H9 (cell line): ENCODE measurements at regions not wholly inside any gene's neighbourhood (a gene's known extent, or its start where the extent isn't known, plus 50 kb on each side); places are given as distances from the start of the nearest gene placed in this dataset.

Source experiments
- DNase-seq: peaks from one replicate; pipeline ENCODE4 v3.0.0-alpha.2; 2017
- H2AFZ ChIP-seq: one replicate; pipeline ENCODE4 v1.6.1; 2013; ENCODE audit warnings: mild to moderate bottlenecking, low read length, control low read depth, moderate library complexity
- H2AK5ac ChIP-seq: 2 replicates; pipeline ENCODE4 v1.6.1; 2013; ENCODE audit warnings: low read length, control low read depth, mixed read lengths; ENCODE audit not compliant: insufficient read length
- H2BK120ac ChIP-seq: one replicate; pipeline ENCODE4 v1.6.1; 2013; ENCODE audit warnings: low read depth, mild to moderate bottlenecking, low read length, control low read depth, inconsistent platforms; ENCODE audit not compliant: poor library complexity, severe bottlenecking
- H2BK12ac ChIP-seq: 2 replicates; pipeline ENCODE4 v1.6.1; 2013; ENCODE audit warnings: low read length, control low read depth, mixed read lengths, low read depth; ENCODE audit not compliant: insufficient read length
- H2BK15ac ChIP-seq: 2 replicates; pipeline ENCODE4 v1.6.1; 2013; ENCODE audit warnings: low read depth, low read length, control low read depth
- H2BK20ac ChIP-seq: one replicate; pipeline ENCODE4 v1.6.1; 2013; ENCODE audit warnings: low read depth, mild to moderate bottlenecking, low read length, control low read depth, inconsistent platforms; ENCODE audit not compliant: poor library complexity, severe bottlenecking
- H2BK5ac ChIP-seq: 2 replicates; pipeline ENCODE4 v1.6.1; 2013; ENCODE audit warnings: low read length, control low read depth, mixed read lengths; ENCODE audit not compliant: insufficient read length
- H3K14ac ChIP-seq: 2 replicates; pipeline ENCODE4 v1.6.1; 2013; ENCODE audit warnings: low read length, control low read depth; ENCODE audit not compliant: insufficient read depth
- H3K18ac ChIP-seq: 2 replicates; pipeline ENCODE4 v1.6.1; 2013; ENCODE audit warnings: low read depth, mild to moderate bottlenecking, mixed read lengths, low read length, control low read depth; ENCODE audit not compliant: insufficient read length
- H3K23ac ChIP-seq: 2 replicates; pipeline ENCODE4 v1.6.1; 2013; ENCODE audit warnings: low read length, control low read depth, mixed read lengths, low read depth; ENCODE audit not compliant: insufficient read length
- H3K23me2 ChIP-seq: 2 replicates; pipeline ENCODE4 v1.6.1; 2013; ENCODE audit warnings: low read depth, mild to moderate bottlenecking, mixed read lengths, low read length, control low read depth; ENCODE audit not compliant: insufficient read length, poor library complexity, severe bottlenecking
- H3K27ac ChIP-seq: 2 replicates; pipeline ENCODE4 v1.5.1; 2013; ENCODE audit warnings: low read length, control low read depth, mixed read lengths, low read depth; ENCODE audit not compliant: insufficient read length
- H3K27me3 ChIP-seq: 2 replicates; pipeline ENCODE4 v1.6.1; 2013; ENCODE audit warnings: low read length, control low read depth, inconsistent platforms; ENCODE audit not compliant: insufficient read depth
- H3K4ac ChIP-seq: 2 replicates; pipeline ENCODE4 v1.6.1; 2013; ENCODE audit warnings: low read depth, mild to moderate bottlenecking, control low read depth, inconsistent platforms, low read length, moderate library complexity
- H3K4me1 ChIP-seq: 2 replicates; pipeline ENCODE4 v1.6.1; 2013; ENCODE audit warnings: low read length, control low read depth, inconsistent platforms; ENCODE audit not compliant: insufficient read depth
- H3K4me2 ChIP-seq: 2 replicates; pipeline ENCODE4 v1.6.1; 2013; ENCODE audit warnings: low read length, control low read depth, mixed read lengths; ENCODE audit not compliant: insufficient read length, insufficient read depth
- H3K56ac ChIP-seq: 2 replicates; pipeline ENCODE4 v1.6.1; 2013; ENCODE audit warnings: low read depth, mild to moderate bottlenecking, mixed read lengths, low read length, control low read depth; ENCODE audit not compliant: insufficient read length
- H3K79me1 ChIP-seq: 2 replicates; pipeline ENCODE4 v1.6.1; 2013; ENCODE audit warnings: low read depth, mild to moderate bottlenecking, moderate library complexity, low read length, control low read depth, inconsistent platforms; ENCODE audit not compliant: insufficient read depth, poor library complexity, severe bottlenecking
- H3K79me2 ChIP-seq: 2 replicates; pipeline ENCODE4 v1.6.1; 2013; ENCODE audit warnings: low read length, control low read depth, inconsistent platforms; ENCODE audit not compliant: insufficient read depth
- H3K9ac ChIP-seq: 2 replicates; pipeline ENCODE4 v1.6.1; 2013; ENCODE audit warnings: low read length, control low read depth, mixed read lengths; ENCODE audit not compliant: insufficient read length; ENCODE audit errors: extremely low read depth
- H3K9me3 ChIP-seq: one replicate; pipeline ENCODE4 v1.6.1; 2013; ENCODE audit warnings: low read depth, low read length, inconsistent platforms; ENCODE audit not compliant: control insufficient read depth
- H3T11ph ChIP-seq: one replicate; pipeline ENCODE4 v1.6.1; 2013; ENCODE audit warnings: mild to moderate bottlenecking, low read length, control low read depth, inconsistent platforms
- H4K20me1 ChIP-seq: one replicate; pipeline ENCODE4 v1.6.1; 2013; ENCODE audit not compliant: control insufficient read depth, insufficient read length, insufficient read depth
- H4K5ac ChIP-seq: 2 replicates; pipeline ENCODE4 v1.6.1; 2013; ENCODE audit warnings: low read depth, mild to moderate bottlenecking, mixed read lengths, low read length, control low read depth; ENCODE audit not compliant: insufficient read length
- H4K8ac ChIP-seq: replicated peaks from 2 replicates; pipeline ENCODE4 v1.6.1; 2013; ENCODE audit warnings: low read length, control low read depth, mixed read lengths, low read depth; ENCODE audit not compliant: insufficient read length
- H4K91ac ChIP-seq: 2 replicates; pipeline ENCODE4 v1.6.1; 2013; ENCODE audit warnings: low read depth, mild to moderate bottlenecking, moderate library complexity, mixed read lengths, low read length, control low read depth; ENCODE audit not compliant: insufficient read length
- H3K27ac Mint-ChIP-seq, 3 experiments: 2 replicates in 2 of 3; 3 replicates in 1 of 3; pipeline ENCODE4 v1.8.0; 2020 to 2021; ENCODE audit warnings: mixed read lengths in 3 of 3, mild to moderate bottlenecking in 1 of 3, moderate library complexity in 1 of 3
- H3K27me3 Mint-ChIP-seq: 2 replicates; pipeline ENCODE4 v1.8.0; 2021; ENCODE audit warnings: low read depth, mild to moderate bottlenecking, moderate library complexity, mixed read lengths
- H3K36me3 Mint-ChIP-seq, 3 experiments: 2 replicates in 2 of 3; 3 replicates in 1 of 3; pipeline ENCODE4 v1.8.0; 2020 to 2021; ENCODE audit warnings: low read depth in 3 of 3, mixed read lengths in 3 of 3; ENCODE audit not compliant: insufficient read depth in 1 of 3
- H3K4me1 Mint-ChIP-seq, 2 experiments: 2 replicates each; pipeline ENCODE4 v1.8.0; 2020; ENCODE audit warnings: mixed read lengths in 2 of 2
- H3K4me3 Mint-ChIP-seq, 2 experiments: 2 replicates in 1 of 2; 3 replicates in 1 of 2; pipeline ENCODE4 v1.8.0; 2020 to 2021; ENCODE audit warnings: mild to moderate bottlenecking in 2 of 2, mixed read lengths in 2 of 2, moderate library complexity in 1 of 2
- H3K9me3 Mint-ChIP-seq, 2 experiments: 2 replicates in 1 of 2; 3 replicates in 1 of 2; pipeline ENCODE4 v1.8.0; 2020; ENCODE audit warnings: mild to moderate bottlenecking in 2 of 2, mixed read lengths in 2 of 2, moderate library complexity in 1 of 2
- WGBS: extraction: QIAGEN DNeasy Blood & Tissue Kit; methylation state at CpG from one replicate; pipeline ENCODE4 v1.1.7; 2013; ENCODE audit warnings: missing lambda C conversion rate, low lambda C conversion rate, mixed read lengths; ENCODE audit not compliant: insufficient read length; ENCODE audit errors: extremely low coverage; 5-methylcytosine and 5-hydroxymethylcytosine counted together
- TF ChIP-seq, protein P1 (sequence below): fragments of 200-600 bp; sonication (generic); conservative IDR thresholded peaks from 3 replicates; pipeline ENCODE4 v1.8.0; 2021; ENCODE audit warnings: antibody characterized with exemption, mild to moderate bottlenecking

DNA sequence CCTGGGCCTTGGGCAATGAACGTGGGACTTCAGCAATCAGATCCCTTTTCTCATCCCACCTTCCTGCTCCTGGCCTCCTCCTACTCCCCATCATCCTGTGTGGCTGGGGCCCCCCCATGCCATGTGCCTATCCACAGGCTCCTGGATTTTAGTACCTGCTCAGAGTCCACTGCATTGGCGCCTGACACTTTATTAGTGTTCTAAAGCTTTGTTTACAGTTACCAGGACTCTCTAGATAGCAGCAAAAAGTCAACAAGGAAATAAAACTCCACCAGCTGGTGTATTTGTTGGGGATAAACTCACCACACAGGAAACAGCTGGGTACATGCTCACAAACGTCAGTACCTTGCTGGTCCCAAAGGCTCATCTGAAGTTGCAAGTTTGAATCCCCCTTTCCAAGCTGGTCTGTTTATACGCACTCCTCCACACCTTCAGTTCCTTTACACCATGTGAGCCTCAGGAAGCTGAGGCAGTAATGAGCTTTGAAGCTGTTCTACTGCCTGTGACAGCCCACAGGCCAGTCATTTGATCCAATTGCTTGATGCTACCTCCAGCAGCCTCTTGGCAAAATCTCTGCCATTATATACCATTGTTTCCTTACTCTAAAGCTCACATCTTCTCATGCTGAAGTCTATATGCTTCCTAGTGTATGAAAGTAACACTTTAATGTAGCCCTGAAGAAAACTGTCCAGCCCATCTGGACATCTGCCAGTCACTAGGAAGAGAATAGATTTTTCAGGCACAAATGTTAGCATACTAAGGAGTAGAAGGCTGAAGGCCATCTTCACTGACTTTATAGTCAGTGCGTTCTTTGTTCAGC, 76.6 kb downstream of the ANKEF1 start:
- H3K4me2 ChIP-seq, result no peak overlapping the region
- Mint-ChIP-seq H3K27me3 (no peaks in the 10 kb centered on the region), H3K9me3 (no peaks in the 10 kb centered on the region), H3K4me1 (no peaks in the 10 kb centered on the region), H3K27ac (no peak overlapping the region), H3K36me3 (no peaks in the 10 kb centered on the region), H3K4me3 (no peak overlapping the region)
- no peak overlapping the region for H3K23ac ChIP-seq
- H4K91ac ChIP-seq, result no peak overlapping the region
- no peak overlapping the region for H2BK12ac ChIP-seq
- no peak overlapping the region for H2BK120ac ChIP-seq
- no peaks in the 10 kb centered on the region for H4K20me1 ChIP-seq
- no peak overlapping the region for H2BK20ac ChIP-seq
- no peak overlapping the region for H3K56ac ChIP-seq
- H3K4me1 ChIP-seq, result no peaks in the 10 kb centered on the region
- H3K18ac ChIP-seq, result no peak overlapping the region
- no peaks in the 10 kb centered on the region for H3K23me2 ChIP-seq
- no peak overlapping the region for H3K4ac ChIP-seq
- DNase-seq, result no peak
- H2BK5ac ChIP-seq, result no peak overlapping the region
- H3K9ac ChIP-seq, result no peak overlapping the region
- WGBS, result no CpG with 5 or more reads among the region's 5 CpGs
- no peak overlapping the region for H2BK15ac ChIP-seq
- no peak overlapping the region for H4K5ac ChIP-seq
- H3K27ac ChIP-seq, result no peak overlapping the region
- H3K79me1 ChIP-seq, result no peaks in the 10 kb centered on the region
- H2AFZ ChIP-seq, result no peak overlapping the region
- TF ChIP-seq, protein P1, sequence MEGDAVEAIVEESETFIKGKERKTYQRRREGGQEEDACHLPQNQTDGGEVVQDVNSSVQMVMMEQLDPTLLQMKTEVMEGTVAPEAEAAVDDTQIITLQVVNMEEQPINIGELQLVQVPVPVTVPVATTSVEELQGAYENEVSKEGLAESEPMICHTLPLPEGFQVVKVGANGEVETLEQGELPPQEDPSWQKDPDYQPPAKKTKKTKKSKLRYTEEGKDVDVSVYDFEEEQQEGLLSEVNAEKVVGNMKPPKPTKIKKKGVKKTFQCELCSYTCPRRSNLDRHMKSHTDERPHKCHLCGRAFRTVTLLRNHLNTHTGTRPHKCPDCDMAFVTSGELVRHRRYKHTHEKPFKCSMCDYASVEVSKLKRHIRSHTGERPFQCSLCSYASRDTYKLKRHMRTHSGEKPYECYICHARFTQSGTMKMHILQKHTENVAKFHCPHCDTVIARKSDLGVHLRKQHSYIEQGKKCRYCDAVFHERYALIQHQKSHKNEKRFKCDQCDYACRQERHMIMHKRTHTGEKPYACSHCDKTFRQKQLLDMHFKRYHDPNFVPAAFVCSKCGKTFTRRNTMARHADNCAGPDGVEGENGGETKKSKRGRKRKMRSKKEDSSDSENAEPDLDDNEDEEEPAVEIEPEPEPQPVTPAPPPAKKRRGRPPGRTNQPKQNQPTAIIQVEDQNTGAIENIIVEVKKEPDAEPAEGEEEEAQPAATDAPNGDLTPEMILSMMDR, result no peak
- no peaks in the 10 kb centered on the region for H3K9me3 ChIP-seq
- no peaks in the 10 kb centered on the region for H3K79me2 ChIP-seq
- H2AK5ac ChIP-seq, result no peak overlapping the region
- H4K8ac ChIP-seq, result no peak overlapping the region
- no peak overlapping the region for H3K14ac ChIP-seq
- no peak overlapping the region for H3T11ph ChIP-seq
- H3K27me3 ChIP-seq, result no peaks in the 10 kb centered on the region
